ENCODE measurements at regions not wholly inside any gene's neighbourhood (a gene's known extent, or its start where the extent isn't known, plus 50 kb on each side); places are given as distances from the start of the nearest gene placed in this dataset.
A peak's percentile ranks its signal among the peaks of the same experiment; 100 is the strongest.

DNA sequence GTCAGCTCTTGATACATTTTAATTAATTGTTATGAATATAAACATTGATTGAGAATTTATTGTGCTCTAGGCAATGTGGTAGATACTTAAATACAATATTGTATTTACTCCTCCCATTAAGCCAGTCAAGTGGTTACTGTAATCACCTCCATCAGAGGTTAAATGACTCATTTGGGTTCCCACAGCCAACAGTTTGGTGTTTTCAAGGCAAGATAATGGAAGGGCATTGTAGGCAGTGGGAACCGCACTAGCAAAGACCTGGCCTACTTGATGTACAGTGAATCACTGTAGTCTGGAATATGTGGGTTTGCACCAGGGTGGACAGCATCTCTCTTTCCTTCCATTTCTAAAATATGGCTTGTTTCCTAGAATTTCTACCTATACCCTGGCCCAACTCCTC lies 127.4 kb downstream of the EDEM1 start (continued):
- TF ChIP-seq PCBP2 (IDR thresholded peaks at IDR 0.05; ENCODE audit: low read depth, low read length, poor library complexity, severe bottlenecking), result no peak

DNA sequence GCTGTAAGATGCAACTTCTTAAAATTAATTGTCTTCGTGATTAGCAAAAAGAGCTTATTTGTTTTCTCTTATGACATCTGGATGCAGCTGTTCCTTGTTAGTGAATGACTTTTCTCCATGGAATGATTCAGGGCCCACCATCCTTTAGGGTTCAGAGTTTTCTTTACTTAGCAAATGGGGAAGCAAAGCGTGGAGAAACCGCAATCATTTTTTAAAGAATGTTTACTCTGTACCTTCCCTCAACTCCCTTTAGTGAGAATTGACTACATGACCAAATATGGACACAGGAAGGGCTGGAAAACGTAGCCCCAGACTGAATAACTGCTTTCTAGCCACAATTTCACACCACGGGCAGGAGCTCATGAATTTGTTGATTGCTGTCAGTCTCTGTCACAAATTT lies 130.1 kb downstream of the EDEM1 start:
- in situ Hi-C loops (cut with MboI), result loop anchor here (25.0 kb wide), 1 partner anchor 1470 kb away; no protein-coding TSS in a partner anchor
- FAIRE-seq, result no peak
- H3K4me1 ChIP-seq (replicated peaks in 1 of 2; ENCODE audit: control insufficient read depth in 2 of 2, insufficient read depth in 2 of 2, low read length in 2 of 2), result no peaks in the 10 kb centered on the region; a peak in 1 of 5 replicates
- WGBS (ENCODE audit: insufficient coverage, low coverage, missing lambda C conversion rate), result under 1% methylated on average over 5 of the region's 5 CpGs
- no peak overlapping the region for H3K27ac ChIP-seq (ENCODE audit: extremely low read depth, low read depth, low read length)
- no peaks in the 10 kb centered on the region for H3K36me3 ChIP-seq (ENCODE audit: control insufficient read depth, insufficient read depth, low read length)
- ChIA-PET POLR2A (interaction anchor here (0.6 to 0.7 kb wide), 2 partner anchors 17 to 247 kb away, joined by 4 read pairs; no protein-coding TSS in a partner anchor), CTCF (ENCODE audit: low intra/inter-chr PET ratio) (no interaction called here)
- no peak for DNase-seq (ENCODE audit: extremely low read depth in 1 of 4, low spot score in 3 of 4)
- H3K27me3 ChIP-seq (ENCODE audit: control insufficient read depth in 2 of 2, insufficient read depth in 2 of 2, low read length in 2 of 2), result no peaks in the 10 kb centered on the region; a peak in 1 of 5 replicates
- no peak overlapping the region for H2AFZ ChIP-seq (ENCODE audit: low read depth, low read length)
- no peaks in the 10 kb centered on the region for H3K9me1 ChIP-seq (ENCODE audit: control insufficient read depth, insufficient read depth, low read length)
- H3K4me2 ChIP-seq (ENCODE audit: insufficient read depth, low read length), result no peak overlapping the region
- peak; percentile 51; the same call in 2 of the 3 replicates for ATAC-seq
- no peaks in the 10 kb centered on the region for H3K9me3 ChIP-seq (replicated peaks; ENCODE audit: control insufficient read depth, insufficient read depth, low read depth, low read length)
- H3K79me2 ChIP-seq (ENCODE audit: control insufficient read depth, insufficient read depth, low read length), result no peaks in the 10 kb centered on the region
- no peaks in the 10 kb centered on the region for H4K20me1 ChIP-seq (replicated peaks; ENCODE audit: control insufficient read depth, insufficient read depth, low read length)
- intact Hi-C loops (cut with micrococcal nuclease), result no loop called here
- BruUV-seq (replicated peaks), result no TSS peak
- H3K4me3 ChIP-seq, result no peak overlapping the region
- no peak overlapping the region for H3K9ac ChIP-seq (ENCODE audit: insufficient read depth in 1 of 2, low read depth in 2 of 2, low read length in 2 of 2)
- TF ChIP-seq KLF16 (IDR thresholded peaks at IDR 0.05) (no peak), ZNF445 (CRISPR knock-in tag; IDR thresholded peaks at IDR 0.05; ENCODE audit: low read depth) (no peak), GTF2E2 (tag; IDR thresholded peaks at IDR 0.05) (no peak), RBM15 (IDR thresholded peaks at IDR 0.05; ENCODE audit: insufficient read depth, low read length) (no peak), OTX1 (CRISPR knock-in tag; IDR thresholded peaks at IDR 0.05) (no peak), MXI1 (IDR thresholded peaks at IDR 0.05; ENCODE audit: low read depth, low read length) (no peak), NFRKB (IDR thresholded peaks at IDR 0.05; ENCODE audit: low read depth) (no peak), ZNF696 (CRISPR knock-in tag; conservative IDR thresholded peaks at IDR 0.05) (no peak), ESRRA (IDR thresholded peaks at IDR 0.05; ENCODE audit: borderline replicate concordance, low read depth) (peak; percentile 68; the same call in 1 of the 2 replicates), SIRT6 (IDR thresholded peaks at IDR 0.05; ENCODE audit: low read depth, low read length) (no peak), SRF (CRISPR knock-in tag; IDR thresholded peaks at IDR 0.05) (peak in 1 of 2 experiments; percentile 93; a peak in 2 of 4 replicates), TEAD2 (tag; IDR thresholded peaks at IDR 0.05) (no peak)
- TF ChIP-seq, protein P1, sequence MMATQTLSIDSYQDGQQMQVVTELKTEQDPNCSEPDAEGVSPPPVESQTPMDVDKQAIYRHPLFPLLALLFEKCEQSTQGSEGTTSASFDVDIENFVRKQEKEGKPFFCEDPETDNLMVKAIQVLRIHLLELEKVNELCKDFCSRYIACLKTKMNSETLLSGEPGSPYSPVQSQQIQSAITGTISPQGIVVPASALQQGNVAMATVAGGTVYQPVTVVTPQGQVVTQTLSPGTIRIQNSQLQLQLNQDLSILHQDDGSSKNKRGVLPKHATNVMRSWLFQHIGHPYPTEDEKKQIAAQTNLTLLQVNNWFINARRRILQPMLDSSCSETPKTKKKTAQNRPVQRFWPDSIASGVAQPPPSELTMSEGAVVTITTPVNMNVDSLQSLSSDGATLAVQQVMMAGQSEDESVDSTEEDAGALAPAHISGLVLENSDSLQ (IDR thresholded peaks at IDR 0.05), result peak; percentile 55; the same call in 1 of the 2 replicates
- TF ChIP-seq, protein P2, sequence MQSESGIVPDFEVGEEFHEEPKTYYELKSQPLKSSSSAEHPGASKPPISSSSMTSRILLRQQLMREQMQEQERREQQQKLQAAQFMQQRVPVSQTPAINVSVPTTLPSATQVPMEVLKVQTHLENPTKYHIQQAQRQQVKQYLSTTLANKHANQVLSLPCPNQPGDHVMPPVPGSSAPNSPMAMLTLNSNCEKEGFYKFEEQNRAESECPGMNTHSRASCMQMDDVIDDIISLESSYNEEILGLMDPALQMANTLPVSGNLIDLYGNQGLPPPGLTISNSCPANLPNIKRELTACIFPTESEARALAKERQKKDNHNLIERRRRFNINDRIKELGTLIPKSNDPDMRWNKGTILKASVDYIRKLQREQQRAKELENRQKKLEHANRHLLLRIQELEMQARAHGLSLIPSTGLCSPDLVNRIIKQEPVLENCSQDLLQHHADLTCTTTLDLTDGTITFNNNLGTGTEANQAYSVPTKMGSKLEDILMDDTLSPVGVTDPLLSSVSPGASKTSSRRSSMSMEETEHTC (IDR thresholded peaks at IDR 0.05), result no peak
- TF ChIP-seq, protein P3, sequence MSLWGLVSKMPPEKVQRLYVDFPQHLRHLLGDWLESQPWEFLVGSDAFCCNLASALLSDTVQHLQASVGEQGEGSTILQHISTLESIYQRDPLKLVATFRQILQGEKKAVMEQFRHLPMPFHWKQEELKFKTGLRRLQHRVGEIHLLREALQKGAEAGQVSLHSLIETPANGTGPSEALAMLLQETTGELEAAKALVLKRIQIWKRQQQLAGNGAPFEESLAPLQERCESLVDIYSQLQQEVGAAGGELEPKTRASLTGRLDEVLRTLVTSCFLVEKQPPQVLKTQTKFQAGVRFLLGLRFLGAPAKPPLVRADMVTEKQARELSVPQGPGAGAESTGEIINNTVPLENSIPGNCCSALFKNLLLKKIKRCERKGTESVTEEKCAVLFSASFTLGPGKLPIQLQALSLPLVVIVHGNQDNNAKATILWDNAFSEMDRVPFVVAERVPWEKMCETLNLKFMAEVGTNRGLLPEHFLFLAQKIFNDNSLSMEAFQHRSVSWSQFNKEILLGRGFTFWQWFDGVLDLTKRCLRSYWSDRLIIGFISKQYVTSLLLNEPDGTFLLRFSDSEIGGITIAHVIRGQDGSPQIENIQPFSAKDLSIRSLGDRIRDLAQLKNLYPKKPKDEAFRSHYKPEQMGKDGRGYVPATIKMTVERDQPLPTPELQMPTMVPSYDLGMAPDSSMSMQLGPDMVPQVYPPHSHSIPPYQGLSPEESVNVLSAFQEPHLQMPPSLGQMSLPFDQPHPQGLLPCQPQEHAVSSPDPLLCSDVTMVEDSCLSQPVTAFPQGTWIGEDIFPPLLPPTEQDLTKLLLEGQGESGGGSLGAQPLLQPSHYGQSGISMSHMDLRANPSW (CRISPR knock-in tag; IDR thresholded peaks at IDR 0.05), result no peak
- TF ChIP-seq, protein P4, sequence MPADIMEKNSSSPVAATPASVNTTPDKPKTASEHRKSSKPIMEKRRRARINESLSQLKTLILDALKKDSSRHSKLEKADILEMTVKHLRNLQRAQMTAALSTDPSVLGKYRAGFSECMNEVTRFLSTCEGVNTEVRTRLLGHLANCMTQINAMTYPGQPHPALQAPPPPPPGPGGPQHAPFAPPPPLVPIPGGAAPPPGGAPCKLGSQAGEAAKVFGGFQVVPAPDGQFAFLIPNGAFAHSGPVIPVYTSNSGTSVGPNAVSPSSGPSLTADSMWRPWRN (IDR thresholded peaks at IDR 0.05; ENCODE audit: low read depth), result peak; percentile 77; the same call in 1 of the 2 replicates
